GM12891 (cell line): ENCODE measurements at regions not wholly inside any gene's neighbourhood (a gene's known extent, or its start where the extent isn't known, plus 50 kb on each side); places are given as distances from the start of the nearest gene placed in this dataset.

Source experiments
- POLR2A ChIP-seq: IDR thresholded peaks from 2 replicates; pipeline ENCODE4 v1.6.1; 2011; ENCODE audit warnings: low read depth, low read length, control low read depth
- POLR2AphosphoS5 ChIP-seq: IDR thresholded peaks from 2 replicates; pipeline ENCODE4 v1.6.1; 2011; ENCODE audit warnings: low read depth, low read length, control low read depth
- POU2F2 ChIP-seq: IDR thresholded peaks from 2 replicates; pipeline ENCODE4 v1.6.1; 2011; ENCODE audit warnings: low read depth, mild to moderate bottlenecking, control low read depth, low read length, moderate library complexity

DNA sequence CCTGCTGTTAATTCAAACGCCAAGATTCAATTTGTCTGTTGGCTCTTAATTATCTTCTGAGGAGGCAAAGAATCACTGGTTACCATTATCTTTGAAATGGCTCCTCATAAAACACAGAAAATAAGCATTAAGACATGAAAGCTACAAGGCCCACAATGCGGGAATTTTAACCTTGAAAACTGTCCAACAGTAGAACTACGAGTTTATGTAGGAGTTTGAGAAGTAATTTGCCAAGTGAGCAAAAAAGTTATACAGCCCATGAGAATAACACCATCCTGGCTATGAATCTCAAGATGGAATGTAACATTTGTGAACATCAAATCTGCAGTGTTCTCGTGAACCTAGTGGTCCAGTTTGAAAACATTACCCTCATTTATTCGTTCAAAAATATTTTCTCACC is 172.5 kb downstream of the ALDH1A2 start:
- TF ChIP-seq POLR2A, result no peak
- TF ChIP-seq POU2F2, result no peak
- no peak for TF ChIP-seq POLR2AphosphoS5
